Stimulated activated CD8-positive, alpha-beta memory T cell treated with anti-CD3 and anti-CD28 coated beads, Interleukin-4, amount 100 ng/mL, for 48 hours (primary cell): ENCODE measurements at regions not wholly inside any gene's neighbourhood (a gene's known extent, or its start where the extent isn't known, plus 50 kb on each side); places are given as distances from the start of the nearest gene placed in this dataset.

Experiments
- DNase-seq: peaks from one replicate; pipeline ENCODE4 v3.0.0-alpha.2; 2020

- no peak for DNase-seq
Measured at GRCh38 chr18:71865888-71866287, 678.3 kb downstream of the CBLN2 start.

GRCh38 chr18:71850602-71851001 is 693.5 kb downstream of the CBLN2 start:
- no peak for DNase-seq

GRCh38 chr18:71849407-71849806 is 694.7 kb downstream of the CBLN2 start:
- DNase-seq, result no peak

- no peak for DNase-seq
Measured at GRCh38 chr18:71846716-71847115, 697.4 kb downstream of the CBLN2 start.

GRCh38 chr18:71844814-71845213 is 699.3 kb downstream of the CBLN2 start:
- DNase-seq, result no peak

- DNase-seq, result no peak
Measured at GRCh38 chr18:71842666-71843065, 701.5 kb downstream of the CBLN2 start.

- no peak for DNase-seq
Measured at GRCh38 chr18:71837547-71837946, 706.6 kb downstream of the CBLN2 start.

GRCh38 chr18:71832946-71833617 is 711.1 kb downstream of the CBLN2 start:
- DNase-seq, result no peak

GRCh38 chr18:71831039-71831438 is 713.1 kb downstream of the CBLN2 start:
- no peak for DNase-seq

GRCh38 chr18:71827301-71827700 is 716.8 kb downstream of the CBLN2 start:
- DNase-seq, result no peak

GRCh38 chr18:71815305-71815704 is 728.8 kb downstream of the CBLN2 start:
- DNase-seq, result no peak

GRCh38 chr18:71809711-71810110 is 734.4 kb downstream of the CBLN2 start:
- no peak for DNase-seq

- DNase-seq, result no peak
Measured at GRCh38 chr18:71808616-71809015, 735.5 kb downstream of the CBLN2 start.

- DNase-seq, result no peak
Measured at GRCh38 chr18:71807586-71807985, 736.6 kb downstream of the CBLN2 start.

- no peak for DNase-seq
Measured at GRCh38 chr18:71798986-71799673, 745.0 kb downstream of the CBLN2 start.

GRCh38 chr18:71797554-71797953 is 746.6 kb downstream of the CBLN2 start:
- no peak for DNase-seq

GRCh38 chr18:71784777-71785176 is 759.4 kb downstream of the CBLN2 start:
- no peak for DNase-seq

GRCh38 chr18:71760541-71760940 is 783.6 kb downstream of the CBLN2 start:
- DNase-seq, result no peak

- DNase-seq, result no peak
Measured at GRCh38 chr18:71754246-71754645, 789.9 kb downstream of the CBLN2 start.

- DNase-seq, result no peak
Measured at GRCh38 chr18:71743634-71744033, 800.5 kb downstream of the CBLN2 start.

- DNase-seq, result no peak
Measured at GRCh38 chr18:71729611-71730010, 814.5 kb downstream of the CBLN2 start.

GRCh38 chr18:71727909-71728308 is 816.2 kb downstream of the CBLN2 start:
- no peak for DNase-seq

- DNase-seq, result no peak
Measured at GRCh38 chr18:71725256-71725655, 818.9 kb downstream of the CBLN2 start.

- no peak for DNase-seq
Measured at GRCh38 chr18:71707985-71708500, 836.1 kb downstream of the CBLN2 start.

- DNase-seq, result no peak
Measured at GRCh38 chr18:71707400-71707799, 836.7 kb downstream of the CBLN2 start.
